Stromal cell of bone marrow (primary cell): ENCODE measurements at regions not wholly inside any gene's neighbourhood (a gene's known extent, or its start where the extent isn't known, plus 50 kb on each side); places are given as distances from the start of the nearest gene placed in this dataset.

Source experiments
- DNase-seq: peaks from one replicate; pipeline ENCODE4 v3.0.0-alpha.2; 2012; ENCODE audit warnings: low read depth

- DNase-seq: no peak
Observed at GRCh38 chr2:160672211-160672610, 178.6 kb upstream of the RBMS1 start.

- DNase-seq: no peak
Observed at GRCh38 chr2:160674146-160674750, 180.6 kb upstream of the RBMS1 start.

GRCh38 chr2:160679686-160680085 is 186.1 kb upstream of the RBMS1 start:
- no peak for DNase-seq

GRCh38 chr2:160680294-160680693 is 186.7 kb upstream of the RBMS1 start:
- no peak for DNase-seq

GRCh38 chr2:160680974-160681373 is 187.4 kb upstream of the RBMS1 start:
- DNase-seq: no peak

- no peak for DNase-seq
Observed at GRCh38 chr2:160683206-160683605, 189.6 kb upstream of the RBMS1 start.

- DNase-seq: no peak
Observed at GRCh38 chr2:160687629-160688028, 194.0 kb upstream of the RBMS1 start.

GRCh38 chr2:160689441-160689840 is 195.8 kb upstream of the RBMS1 start:
- DNase-seq: no peak

GRCh38 chr2:160694221-160694620 is 200.6 kb upstream of the RBMS1 start:
- DNase-seq: no peak

- DNase-seq: no peak
Observed at GRCh38 chr2:160694631-160695030, 201.0 kb upstream of the RBMS1 start.

- peak; percentile 15 for DNase-seq
Observed at GRCh38 chr2:160695402-160696086, 201.9 kb upstream of the RBMS1 start.

GRCh38 chr2:160696087-160696452 is 202.5 kb upstream of the RBMS1 start:
- no peak for DNase-seq

GRCh38 chr2:160697817-160698216 is 204.2 kb upstream of the RBMS1 start:
- DNase-seq: no peak

GRCh38 chr2:160700021-160700814 is 206.6 kb upstream of the RBMS1 start:
- no peak for DNase-seq

GRCh38 chr2:160701822-160702221 is 208.2 kb upstream of the RBMS1 start:
- DNase-seq: no peak

- DNase-seq: no peak
Observed at GRCh38 chr2:160702754-160703153, 209.1 kb upstream of the RBMS1 start.

GRCh38 chr2:160703648-160704585 is 210.3 kb upstream of the RBMS1 start:
- no peak for DNase-seq

GRCh38 chr2:160715428-160715827 is 221.8 kb upstream of the RBMS1 start:
- DNase-seq: no peak

- DNase-seq: no peak
Observed at GRCh38 chr2:160719116-160719515, 225.5 kb upstream of the RBMS1 start.

GRCh38 chr2:160720098-160720497 is 226.5 kb upstream of the RBMS1 start:
- no peak for DNase-seq

GRCh38 chr2:160721089-160722040 is 227.8 kb upstream of the RBMS1 start:
- no peak for DNase-seq
